ENCODE measurements at regions not wholly inside any gene's neighbourhood (a gene's known extent, or its start where the extent isn't known, plus 50 kb on each side); places are given as distances from the start of the nearest gene placed in this dataset.

GRCh38 chr5:123278284-123278683, 144.9 kb downstream of the CEP120 start:
- TF ChIP-seq CTCF (IDR thresholded peaks at IDR 0.05) (no peak), POLR2A (IDR thresholded peaks at IDR 0.05) (no peak)
